DOHH2 (cell line): ENCODE measurements at regions not wholly inside any gene's neighbourhood (a gene's known extent, or its start where the extent isn't known, plus 50 kb on each side); places are given as distances from the start of the nearest gene placed in this dataset.
A peak's percentile ranks its signal among the peaks of the same experiment; 100 is the strongest.

Experiments
- H3F3A ChIP-seq: fragments of 200-600 bp; sonication (generic), shearing (Covaris generic); 2 replicates; pipeline ENCODE4 v1.6.0; 2016; ENCODE audit warnings: antibody characterized with exemption, mild to moderate bottlenecking; ENCODE audit not compliant: control insufficient read depth, insufficient read depth
- H3K27ac ChIP-seq: fragments of 200-600 bp; sonication (generic); 2 replicates; pipeline ENCODE4 v1.5.1; 2014; ENCODE audit warnings: low read depth, mild to moderate bottlenecking, low read length, moderate library complexity
- H3K27me3 ChIP-seq: fragments of 200-600 bp; sonication (generic); 2 replicates; pipeline ENCODE4 v1.6.1; 2014; ENCODE audit warnings: mild to moderate bottlenecking, low read length, mixed read lengths; ENCODE audit not compliant: control insufficient read depth
- H3K36me3 ChIP-seq: fragments of 200-600 bp; sonication (generic); 2 replicates; pipeline ENCODE4 v1.6.1; 2014; ENCODE audit warnings: mild to moderate bottlenecking, low read length, moderate library complexity, mixed read lengths; ENCODE audit not compliant: control insufficient read depth
- H3K4me1 ChIP-seq: fragments of 200-600 bp; sonication (generic); 2 replicates; pipeline ENCODE4 v1.6.1; 2014; ENCODE audit warnings: mild to moderate bottlenecking, low read length, mixed read lengths; ENCODE audit not compliant: control insufficient read depth
- H3K4me2 ChIP-seq: fragments of 200-600 bp; sonication (generic); 2 replicates; pipeline ENCODE4 v1.6.0; 2014; ENCODE audit warnings: mild to moderate bottlenecking, low read length, moderate library complexity
- H3K4me3 ChIP-seq: fragments of 200-600 bp; sonication (generic); 2 replicates; pipeline ENCODE4 v1.5.1; 2014; ENCODE audit warnings: mild to moderate bottlenecking, low read length, mixed read lengths
- H3K79me2 ChIP-seq: fragments of 200-600 bp; sonication (generic); 2 replicates; pipeline ENCODE4 v1.6.1; 2014; ENCODE audit warnings: mild to moderate bottlenecking, low read length, mixed read lengths; ENCODE audit not compliant: control insufficient read depth
- H3K9me2 ChIP-seq: fragments of 200-600 bp; sonication (generic); replicated peaks from 2 replicates; pipeline ENCODE4 v1.6.1; 2014; ENCODE audit warnings: mild to moderate bottlenecking, low read length, mixed read lengths; ENCODE audit not compliant: control insufficient read depth
- H3K9me3 ChIP-seq: fragments of 200-600 bp; sonication (generic); 2 replicates; pipeline ENCODE4 v1.6.1; 2014; ENCODE audit warnings: antibody characterized with exemption, low read length, mixed read lengths; ENCODE audit not compliant: control insufficient read depth, insufficient read depth
- H4K20me1 ChIP-seq: fragments of 200-600 bp; sonication (generic); 2 replicates; pipeline ENCODE4 v1.6.0; 2014; ENCODE audit warnings: low read depth, mild to moderate bottlenecking, antibody characterized with exemption, low read length, moderate library complexity; ENCODE audit not compliant: control insufficient read depth, insufficient read depth
- EZH2phosphoT487 ChIP-seq: fragments of 200-600 bp; sonication (generic); IDR thresholded peaks from 2 replicates; pipeline ENCODE4 v1.6.1; 2017; ENCODE audit warnings: borderline replicate concordance, mild to moderate bottlenecking, antibody characterized with exemption, low read length, moderate library complexity, mixed read lengths
- TF ChIP-seq, protein P1 (sequence below): fragments of 200-600 bp; sonication (generic); IDR thresholded peaks from one replicate; pipeline ENCODE4 v1.5.1; 2014; ENCODE audit warnings: antibody characterized with exemption, mild to moderate bottlenecking, low read depth, low read length; ENCODE audit not compliant: poor library complexity, severe bottlenecking

- no peaks in the 10 kb centered on the region for H3K36me3 ChIP-seq
- H3K9me3 ChIP-seq: no peaks in the 10 kb centered on the region
- H3F3A ChIP-seq: no peaks in the 10 kb centered on the region
- H3K79me2 ChIP-seq: no peaks in the 10 kb centered on the region
- no peak overlapping the region for H3K27ac ChIP-seq
- no peaks in the 10 kb centered on the region for H3K9me2 ChIP-seq
- 0 out of 2 replicates have a peak, but pooled peaks cover 2% of the 10 kb centered on the region for H3K27me3 ChIP-seq
- TF ChIP-seq, protein P1, sequence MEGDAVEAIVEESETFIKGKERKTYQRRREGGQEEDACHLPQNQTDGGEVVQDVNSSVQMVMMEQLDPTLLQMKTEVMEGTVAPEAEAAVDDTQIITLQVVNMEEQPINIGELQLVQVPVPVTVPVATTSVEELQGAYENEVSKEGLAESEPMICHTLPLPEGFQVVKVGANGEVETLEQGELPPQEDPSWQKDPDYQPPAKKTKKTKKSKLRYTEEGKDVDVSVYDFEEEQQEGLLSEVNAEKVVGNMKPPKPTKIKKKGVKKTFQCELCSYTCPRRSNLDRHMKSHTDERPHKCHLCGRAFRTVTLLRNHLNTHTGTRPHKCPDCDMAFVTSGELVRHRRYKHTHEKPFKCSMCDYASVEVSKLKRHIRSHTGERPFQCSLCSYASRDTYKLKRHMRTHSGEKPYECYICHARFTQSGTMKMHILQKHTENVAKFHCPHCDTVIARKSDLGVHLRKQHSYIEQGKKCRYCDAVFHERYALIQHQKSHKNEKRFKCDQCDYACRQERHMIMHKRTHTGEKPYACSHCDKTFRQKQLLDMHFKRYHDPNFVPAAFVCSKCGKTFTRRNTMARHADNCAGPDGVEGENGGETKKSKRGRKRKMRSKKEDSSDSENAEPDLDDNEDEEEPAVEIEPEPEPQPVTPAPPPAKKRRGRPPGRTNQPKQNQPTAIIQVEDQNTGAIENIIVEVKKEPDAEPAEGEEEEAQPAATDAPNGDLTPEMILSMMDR: no peak
- TF ChIP-seq EZH2phosphoT487: no peak
- no peak overlapping the region for H3K4me2 ChIP-seq
- H4K20me1 ChIP-seq: no peaks in the 10 kb centered on the region
- H3K4me3 ChIP-seq: no peak overlapping the region
- H3K4me1 ChIP-seq: no peaks in the 10 kb centered on the region
Measured at GRCh38 chr10:91077549-91078071, 142.9 kb upstream of the PCGF5 start.

GRCh38 chr10:91080776-91081175 lies 139.7 kb upstream of the PCGF5 start:
- Histone ChIP-seq H3K27me3 (0 out of 2 replicates have a peak, but pooled peaks cover 2% of the 10 kb centered on the region), H3K9me3 (no peaks in the 10 kb centered on the region), H4K20me1 (no peaks in the 10 kb centered on the region), H3K79me2 (no peaks in the 10 kb centered on the region), H3K9me2 (no peaks in the 10 kb centered on the region), H3K4me1 (no peaks in the 10 kb centered on the region), H3K27ac (no peak overlapping the region), H3K4me2 (no peak overlapping the region), H3K36me3 (no peaks in the 10 kb centered on the region), H3K4me3 (no peak overlapping the region), H3F3A (no peaks in the 10 kb centered on the region)
- TF ChIP-seq EZH2phosphoT487: no peak

DNA sequence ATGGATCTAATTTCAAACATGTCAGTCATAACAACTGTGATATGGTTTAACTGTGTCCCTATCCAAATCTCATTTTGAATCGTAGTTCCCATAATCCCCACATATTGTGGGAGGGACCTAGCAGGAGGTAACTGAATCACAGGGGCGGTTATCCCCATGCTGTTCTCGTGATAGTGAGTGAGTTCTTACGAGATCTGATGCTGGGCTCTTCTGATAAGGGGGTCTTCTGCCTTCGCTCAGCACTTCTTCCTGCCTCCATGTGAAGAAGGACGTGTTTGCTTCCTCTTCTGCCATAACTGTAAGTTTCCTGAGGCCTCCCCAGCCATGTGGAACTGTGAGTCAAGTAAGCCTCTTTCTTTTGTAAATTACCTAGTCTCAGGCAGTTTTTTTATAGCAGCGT lies 138.0 kb upstream of the PCGF5 start:
- H4K20me1 ChIP-seq: no peaks in the 10 kb centered on the region
- H3F3A ChIP-seq: no peaks in the 10 kb centered on the region
- H3K9me2 ChIP-seq: no peaks in the 10 kb centered on the region
- 0 out of 2 replicates have a peak, but pooled peaks cover 2% of the 10 kb centered on the region for H3K27me3 ChIP-seq
- H3K27ac ChIP-seq: no peak overlapping the region
- H3K36me3 ChIP-seq: no peaks in the 10 kb centered on the region
- no peaks in the 10 kb centered on the region for H3K79me2 ChIP-seq
- H3K9me3 ChIP-seq: no peaks in the 10 kb centered on the region
- no peak overlapping the region for H3K4me2 ChIP-seq
- no peak overlapping the region for H3K4me3 ChIP-seq
- H3K4me1 ChIP-seq: no peaks in the 10 kb centered on the region
- no peak for TF ChIP-seq EZH2phosphoT487
- TF ChIP-seq, protein P1: no peak

GRCh38 chr10:91088300-91089140 lies 131.9 kb upstream of the PCGF5 start:
- Histone ChIP-seq H3K4me3 (no peak overlapping the region), H3K9me2 (no peaks in the 10 kb centered on the region), H3K36me3 (no peaks in the 10 kb centered on the region), H3K79me2 (no peaks in the 10 kb centered on the region), H4K20me1 (no peaks in the 10 kb centered on the region), H3K27me3 (peaks cover 3% of the 10 kb centered on the region; the same call in 1 of the 2 replicates), H3K4me1 (peaks cover 4% of the 10 kb centered on the region; the same call in 1 of the 2 replicates), H3K27ac (no peak overlapping the region), H3K9me3 (0 out of 2 replicates have a peak, but pooled peaks cover 5% of the 10 kb centered on the region), H3K4me2 (no peak overlapping the region), H3F3A (no peaks in the 10 kb centered on the region)
- TF ChIP-seq, protein P1: peak; percentile 48
- no peak for TF ChIP-seq EZH2phosphoT487
